ENCODE measurements at regions not wholly inside any gene's neighbourhood (a gene's known extent, or its start where the extent isn't known, plus 50 kb on each side); places are given as distances from the start of the nearest gene placed in this dataset.

GRCh38 chr10:107561136-107561650 lies 396.7 kb upstream of the SORCS1 start:
- H3K9me3 ChIP-seq (ENCODE audit: low read length), result peaks cover 4% of the 10 kb centered on the region; the same call in 1 of the 2 replicates
- POLR2A ChIA-PET (ENCODE audit: unreplicated experiment), result no interaction called here

DNA sequence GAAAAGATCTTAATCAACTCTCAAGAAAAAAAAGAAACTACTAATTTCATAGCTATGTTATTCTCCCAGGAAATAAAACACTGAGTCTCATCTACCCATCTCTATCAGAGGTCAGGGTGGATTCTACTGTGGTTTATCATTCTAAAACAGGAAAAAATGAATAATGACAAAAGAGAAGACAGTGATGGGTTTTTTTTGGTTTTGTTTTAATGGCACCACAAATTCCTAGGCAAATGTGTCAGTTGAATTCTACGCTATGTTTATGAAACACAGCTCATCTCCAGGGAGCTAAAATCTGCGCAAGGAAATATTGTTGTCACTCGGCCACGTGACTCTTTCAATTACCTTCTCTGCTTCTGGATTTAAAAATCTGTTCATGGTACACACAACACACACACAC lies 393.4 kb upstream of the SORCS1 start:
- intact Hi-C loops (cut with micrococcal nuclease), result loop anchor here (10.0 kb wide), 1 partner anchor 647 kb away; no protein-coding TSS in a partner anchor
- POLR2A ChIA-PET (ENCODE audit: unreplicated experiment), result interaction anchor here (0.7 kb wide), 1 partner anchor 310 kb away, joined by 7 read pairs; no protein-coding TSS in a partner anchor
- Histone ChIP-seq H3K9ac (ENCODE audit: low read length) (no peak overlapping the region), H3K9me2 (replicated peaks; ENCODE audit: low read length) (no peaks in the 10 kb centered on the region), H4K20me1 (ENCODE audit: low read length) (no peaks in the 10 kb centered on the region), H3K36me3 (ENCODE audit: low read depth, low read length) (no peaks in the 10 kb centered on the region), H3K4me1 (ENCODE audit: insufficient read depth, low read length) (no peaks in the 10 kb centered on the region), H3K79me2 (ENCODE audit: low read length) (no peaks in the 10 kb centered on the region), H3K27me3 (ENCODE audit: low read length) (no peaks in the 10 kb centered on the region), H3K4me3 (ENCODE audit: low read length) (no peak overlapping the region), H3K4me2 (ENCODE audit: low read length) (no peak overlapping the region), H3K9me3 (ENCODE audit: low read length) (no peaks in the 10 kb centered on the region), H2AFZ (ENCODE audit: low read length) (no peak overlapping the region), H3K27ac (ENCODE audit: low read length) (no peak overlapping the region), H3F3A (ENCODE audit: low read length, unreplicated experiment) (no peaks in the 10 kb centered on the region)
- DNase-seq (no peak), ATAC-seq (no peak)
- BruUV-seq (replicated peaks), result no TSS peak
- TF ChIP-seq EZH2 (IDR thresholded peaks at IDR 0.05; ENCODE audit: low read length, unreplicated experiment) (no peak), EZH2phosphoT487 (IDR thresholded peaks at IDR 0.05; ENCODE audit: borderline replicate concordance, low read length) (no peak)
- TF ChIP-seq, protein P1, sequence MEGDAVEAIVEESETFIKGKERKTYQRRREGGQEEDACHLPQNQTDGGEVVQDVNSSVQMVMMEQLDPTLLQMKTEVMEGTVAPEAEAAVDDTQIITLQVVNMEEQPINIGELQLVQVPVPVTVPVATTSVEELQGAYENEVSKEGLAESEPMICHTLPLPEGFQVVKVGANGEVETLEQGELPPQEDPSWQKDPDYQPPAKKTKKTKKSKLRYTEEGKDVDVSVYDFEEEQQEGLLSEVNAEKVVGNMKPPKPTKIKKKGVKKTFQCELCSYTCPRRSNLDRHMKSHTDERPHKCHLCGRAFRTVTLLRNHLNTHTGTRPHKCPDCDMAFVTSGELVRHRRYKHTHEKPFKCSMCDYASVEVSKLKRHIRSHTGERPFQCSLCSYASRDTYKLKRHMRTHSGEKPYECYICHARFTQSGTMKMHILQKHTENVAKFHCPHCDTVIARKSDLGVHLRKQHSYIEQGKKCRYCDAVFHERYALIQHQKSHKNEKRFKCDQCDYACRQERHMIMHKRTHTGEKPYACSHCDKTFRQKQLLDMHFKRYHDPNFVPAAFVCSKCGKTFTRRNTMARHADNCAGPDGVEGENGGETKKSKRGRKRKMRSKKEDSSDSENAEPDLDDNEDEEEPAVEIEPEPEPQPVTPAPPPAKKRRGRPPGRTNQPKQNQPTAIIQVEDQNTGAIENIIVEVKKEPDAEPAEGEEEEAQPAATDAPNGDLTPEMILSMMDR (conservative IDR thresholded peaks at IDR 0.05; ENCODE audit: low read depth, low read length), result no peak
- CTCF ChIA-PET, result no interaction called here

More at GRCh38 chr10:107561136-107561650, 396.7 kb upstream of the SORCS1 start:
- Histone ChIP-seq H3K4me2 (ENCODE audit: low read length) (no peak overlapping the region), H3K4me1 (ENCODE audit: insufficient read depth, low read length) (no peaks in the 10 kb centered on the region), H3K9ac (ENCODE audit: low read length) (no peak overlapping the region), H3K27ac (ENCODE audit: low read length) (no peak overlapping the region), H3K4me3 (ENCODE audit: low read length) (no peak overlapping the region), H3K36me3 (ENCODE audit: low read depth, low read length) (no peaks in the 10 kb centered on the region; the same call in 1 of the 2 replicates), H4K20me1 (ENCODE audit: low read length) (no peaks in the 10 kb centered on the region), H2AFZ (ENCODE audit: low read length) (no peak overlapping the region), H3K27me3 (ENCODE audit: low read length) (no peaks in the 10 kb centered on the region), H3K9me2 (replicated peaks; ENCODE audit: low read length) (no peaks in the 10 kb centered on the region), H3F3A (ENCODE audit: low read length, unreplicated experiment) (no peaks in the 10 kb centered on the region), H3K79me2 (ENCODE audit: low read length) (no peaks in the 10 kb centered on the region)
- BruUV-seq (replicated peaks), result no TSS peak
- TF ChIP-seq EZH2phosphoT487 (IDR thresholded peaks at IDR 0.05; ENCODE audit: borderline replicate concordance, low read length), result no peak
- TF ChIP-seq, protein P1 (conservative IDR thresholded peaks at IDR 0.05; ENCODE audit: low read depth, low read length), result no peak
- no peak for ATAC-seq
- DNase-seq, result no peak
- intact Hi-C loops (cut with micrococcal nuclease), result no loop called here
- CTCF ChIA-PET, result no interaction called here

DNA sequence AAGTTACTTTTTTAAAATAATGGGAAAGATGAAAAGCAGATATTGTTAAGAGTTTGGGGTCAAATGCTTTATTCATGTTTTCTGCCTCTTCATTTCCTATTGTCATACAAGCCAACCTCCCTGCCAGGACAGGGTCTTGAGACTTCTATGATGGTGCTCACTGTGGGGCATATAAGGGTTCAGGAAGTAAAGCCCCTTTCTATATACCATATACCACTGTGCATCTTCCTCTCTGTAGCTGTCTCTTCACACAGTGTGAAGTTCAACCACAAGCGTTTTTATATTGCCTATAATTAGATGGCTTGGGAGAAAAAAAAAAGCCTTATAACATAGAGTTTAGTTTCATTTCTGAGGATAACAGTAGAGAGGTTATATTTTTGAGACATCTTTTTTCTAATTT lies 389.8 kb upstream of the SORCS1 start:
- no peak overlapping the region for H3K4me2 ChIP-seq (ENCODE audit: low read length)
- BruUV-seq (replicated peaks), result no TSS peak
- H3K36me3 ChIP-seq (ENCODE audit: low read depth, low read length), result no peaks in the 10 kb centered on the region
- intact Hi-C loops (cut with micrococcal nuclease), result loop anchor here (10.0 kb wide), 1 partner anchor 650 kb away; no protein-coding TSS in a partner anchor
- H3K27ac ChIP-seq (ENCODE audit: low read length), result no peak overlapping the region
- ChIA-PET CTCF (no interaction called here), POLR2A (ENCODE audit: unreplicated experiment) (no interaction called here)
- H3K9ac ChIP-seq (ENCODE audit: low read length), result no peak overlapping the region
- ATAC-seq (no peak), DNase-seq (no peak)
- H3K27me3 ChIP-seq (ENCODE audit: low read length), result no peaks in the 10 kb centered on the region
- no peaks in the 10 kb centered on the region for H3K4me1 ChIP-seq (ENCODE audit: insufficient read depth, low read length)
- H4K20me1 ChIP-seq (ENCODE audit: low read length), result no peaks in the 10 kb centered on the region
- H3K4me3 ChIP-seq (ENCODE audit: low read length), result no peak overlapping the region
- no peaks in the 10 kb centered on the region for H3F3A ChIP-seq (ENCODE audit: low read length, unreplicated experiment)
- no peak overlapping the region for H2AFZ ChIP-seq (ENCODE audit: low read length)
- H3K79me2 ChIP-seq (ENCODE audit: low read length), result no peaks in the 10 kb centered on the region
- H3K9me3 ChIP-seq (ENCODE audit: low read length), result no peaks in the 10 kb centered on the region
- no peak for TF ChIP-seq EZH2 (IDR thresholded peaks at IDR 0.05; ENCODE audit: low read length, unreplicated experiment)
- TF ChIP-seq, protein P1 (conservative IDR thresholded peaks at IDR 0.05; ENCODE audit: low read depth, low read length), result no peak
- TF ChIP-seq EZH2phosphoT487 (IDR thresholded peaks at IDR 0.05; ENCODE audit: borderline replicate concordance, low read length), result no peak
- no peaks in the 10 kb centered on the region for H3K9me2 ChIP-seq (replicated peaks; ENCODE audit: low read length)
